ENCODE measurements at regions not wholly inside any gene's neighbourhood (a gene's known extent, or its start where the extent isn't known, plus 50 kb on each side); places are given as distances from the start of the nearest gene placed in this dataset.

- H3K9me3 ChIP-seq, result no peaks in the 10 kb centered on the region
- no peaks in the 10 kb centered on the region for H3K36me3 ChIP-seq
- no peaks in the 10 kb centered on the region for H3K27me3 ChIP-seq
- no peak overlapping the region for H3K4me3 ChIP-seq
- no peaks in the 10 kb centered on the region for H3K4me1 ChIP-seq
- no peak for DNase-seq (ENCODE audit: extremely low spot score in 2 of 2)
- intact Hi-C loops (cut with DNase I), result no loop called here
- H3K27ac ChIP-seq, result no peak overlapping the region
- TF ChIP-seq CTCF (IDR thresholded peaks at IDR 0.05), result no peak
- TF ChIP-seq POLR2A (IDR thresholded peaks at IDR 0.05), result no peak
- TF ChIP-seq POLR2AphosphoS5 (IDR thresholded peaks at IDR 0.05; ENCODE audit: insufficient read depth in 1 of 2, low read depth in 1 of 2), result no peak
Observed at GRCh38 chr3:98966862-98967546, 65.5 kb upstream of the DCBLD2 start.

- Histone ChIP-seq H3K36me3 (no peaks in the 10 kb centered on the region), H3K27me3 (no peaks in the 10 kb centered on the region), H3K27ac (no peak overlapping the region), H3K4me3 (no peak overlapping the region), H3K4me1 (no peaks in the 10 kb centered on the region), H3K9me3 (no peaks in the 10 kb centered on the region)
- TF ChIP-seq POLR2A (IDR thresholded peaks at IDR 0.05), result no peak
- TF ChIP-seq CTCF (IDR thresholded peaks at IDR 0.05), result no peak
- no peak for DNase-seq (ENCODE audit: extremely low spot score in 2 of 2)
- intact Hi-C loops (cut with DNase I), result no loop called here
Observed at GRCh38 chr3:98966434-98966833, 64.9 kb upstream of the DCBLD2 start.

- no peak overlapping the region for H3K27ac ChIP-seq
- no peaks in the 10 kb centered on the region for H3K36me3 ChIP-seq
- H3K9me3 ChIP-seq, result no peaks in the 10 kb centered on the region
- no peaks in the 10 kb centered on the region for H3K4me1 ChIP-seq
- H3K27me3 ChIP-seq, result no peaks in the 10 kb centered on the region
- no peak for DNase-seq (ENCODE audit: extremely low spot score in 2 of 2)
- TF ChIP-seq CTCF (IDR thresholded peaks at IDR 0.05) (no peak), POLR2AphosphoS5 (IDR thresholded peaks at IDR 0.05; ENCODE audit: insufficient read depth in 1 of 2, low read depth in 1 of 2) (no peak), POLR2A (IDR thresholded peaks at IDR 0.05) (no peak)
- intact Hi-C loops (cut with DNase I), result no loop called here
- no peak overlapping the region for H3K4me3 ChIP-seq
Observed at GRCh38 chr3:98964784-98965183, 63.3 kb upstream of the DCBLD2 start.

- intact Hi-C loops (cut with DNase I), result no loop called here
- Histone ChIP-seq H3K27ac (no peak overlapping the region), H3K36me3 (no peaks in the 10 kb centered on the region), H3K4me1 (no peaks in the 10 kb centered on the region), H3K9me3 (no peaks in the 10 kb centered on the region), H3K27me3 (no peaks in the 10 kb centered on the region), H3K4me3 (no peak overlapping the region)
- no peak for DNase-seq (ENCODE audit: extremely low spot score in 2 of 2)
- TF ChIP-seq POLR2A (IDR thresholded peaks at IDR 0.05) (no peak), POLR2AphosphoS5 (IDR thresholded peaks at IDR 0.05; ENCODE audit: insufficient read depth in 1 of 2, low read depth in 1 of 2) (no peak), CTCF (IDR thresholded peaks at IDR 0.05) (no peak)
Observed at GRCh38 chr3:98963546-98963945, 62.1 kb upstream of the DCBLD2 start.

GRCh38 chr3:98962951-98963350, 61.5 kb upstream of the DCBLD2 start:
- no peak for DNase-seq (ENCODE audit: extremely low spot score in 2 of 2)
- Histone ChIP-seq H3K27ac (no peak overlapping the region), H3K36me3 (no peaks in the 10 kb centered on the region), H3K9me3 (no peaks in the 10 kb centered on the region), H3K27me3 (no peaks in the 10 kb centered on the region), H3K4me3 (no peak overlapping the region), H3K4me1 (no peaks in the 10 kb centered on the region)
- intact Hi-C loops (cut with DNase I), result no loop called here
- TF ChIP-seq POLR2AphosphoS5 (IDR thresholded peaks at IDR 0.05; ENCODE audit: insufficient read depth in 1 of 2, low read depth in 1 of 2) (no peak), CTCF (IDR thresholded peaks at IDR 0.05) (no peak), POLR2A (IDR thresholded peaks at IDR 0.05) (no peak)
